Ectodermal cell (in vitro differentiated cells): ENCODE measurements at regions not wholly inside any gene's neighbourhood (a gene's known extent, or its start where the extent isn't known, plus 50 kb on each side); places are given as distances from the start of the nearest gene placed in this dataset.

ENCODE experiments used
- H3K27ac ChIP-seq: 2 replicates; pipeline ENCODE4 v1.7.0; 2013; ENCODE audit warnings: mild to moderate bottlenecking, low read depth, low read length; ENCODE audit not compliant: insufficient read depth, poor library complexity, severe bottlenecking
- H3K27me3 ChIP-seq: 2 replicates; pipeline ENCODE4 v1.7.0; 2013; ENCODE audit warnings: mild to moderate bottlenecking, low read length; ENCODE audit not compliant: insufficient read depth, control insufficient read depth, poor library complexity, severe bottlenecking
- H3K36me3 ChIP-seq: one replicate; pipeline ENCODE4 v1.7.0; 2013; ENCODE audit warnings: low read length; ENCODE audit not compliant: control insufficient read depth, insufficient read depth
- H3K4me1 ChIP-seq: one replicate; pipeline ENCODE4 v1.7.0; 2013; ENCODE audit warnings: low read length; ENCODE audit not compliant: control insufficient read depth, insufficient read depth
- H3K4me3 ChIP-seq: 2 replicates; pipeline ENCODE4 v1.7.0; 2013; ENCODE audit warnings: low read depth, low read length, control low read depth; ENCODE audit not compliant: insufficient read depth
- H3K9me3 ChIP-seq: 2 replicates; pipeline ENCODE4 v1.7.0; 2013; ENCODE audit warnings: mild to moderate bottlenecking, low read length, moderate library complexity; ENCODE audit not compliant: control insufficient read depth
- WGBS, 2 experiments: methylation state at CpG; one replicate each; pipeline ENCODE4 v1.1.7; 2013; ENCODE audit warnings: missing lambda C conversion rate in 2 of 2; 5-methylcytosine and 5-hydroxymethylcytosine counted together

DNA sequence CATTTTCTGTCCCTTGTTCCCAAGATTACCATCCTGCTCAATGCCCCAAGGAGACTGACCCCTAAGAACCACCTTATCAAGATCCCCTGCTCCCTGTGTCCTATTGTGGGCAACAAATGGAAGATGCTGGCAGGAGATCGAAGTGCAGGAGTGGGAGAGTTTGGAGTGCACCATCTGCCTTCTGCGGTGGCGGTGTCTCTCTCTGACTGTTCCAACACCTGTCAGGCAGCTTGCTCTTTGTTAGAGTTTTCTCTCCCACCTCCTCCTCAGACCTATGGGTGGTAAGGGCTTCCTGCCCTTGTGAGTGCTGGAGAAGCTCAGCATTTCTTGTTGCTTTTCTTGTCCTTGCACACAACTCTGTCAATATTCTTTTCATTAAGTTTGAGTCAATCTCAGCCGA lies 64.1 kb upstream of the SPHKAP start:
- Histone ChIP-seq H3K27ac (no peak overlapping the region), H3K4me1 (no peaks in the 10 kb centered on the region), H3K9me3 (no peaks in the 10 kb centered on the region), H3K4me3 (no peak overlapping the region), H3K36me3 (no peaks in the 10 kb centered on the region), H3K27me3 (no peaks in the 10 kb centered on the region)
- 88 to 95% methylated on average over 4 of the region's 4 CpGs for WGBS, 2 experiments

- Histone ChIP-seq H3K4me3 (no peak overlapping the region), H3K36me3 (no peaks in the 10 kb centered on the region), H3K27ac (no peak overlapping the region), H3K27me3 (no peaks in the 10 kb centered on the region), H3K4me1 (no peaks in the 10 kb centered on the region), H3K9me3 (no peaks in the 10 kb centered on the region)
- WGBS, 2 experiments = 90 to 93% methylated on average over 1 of the region's 1 CpG
Measured at GRCh38 chr2:228242591-228242990, 61.1 kb upstream of the SPHKAP start.

DNA sequence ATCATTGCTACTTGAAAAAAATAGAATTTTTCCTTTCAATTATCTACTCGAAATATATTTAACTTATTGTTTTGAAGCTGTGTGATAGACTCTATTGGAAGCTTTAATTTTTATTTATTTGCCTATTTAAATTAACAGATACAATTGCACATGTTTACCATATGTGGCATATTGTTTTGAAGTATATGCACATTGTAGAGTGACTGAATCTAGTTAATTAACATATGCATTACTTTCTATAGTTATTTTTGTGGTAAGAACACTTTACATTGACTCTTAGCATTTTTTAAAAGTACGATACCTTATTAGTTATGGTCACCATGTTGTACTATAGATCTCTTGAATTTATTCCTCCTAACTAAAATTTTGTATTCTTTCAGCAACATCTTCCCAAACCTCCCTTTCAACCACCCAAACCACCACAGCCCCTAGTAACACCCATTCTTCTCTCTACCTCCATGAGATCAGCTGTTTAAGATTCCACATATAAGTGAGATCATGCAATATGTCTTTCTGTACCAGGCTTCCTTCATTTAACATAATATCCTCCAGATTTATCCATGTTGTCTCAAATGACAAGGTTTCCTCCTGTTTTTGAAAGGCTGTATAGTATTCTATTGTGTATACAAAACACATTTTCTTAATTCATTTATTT lies 58.5 kb upstream of the SPHKAP start:
- Histone ChIP-seq H3K4me3 (no peak overlapping the region), H3K27ac (no peak overlapping the region), H3K9me3 (no peaks in the 10 kb centered on the region), H3K36me3 (no peaks in the 10 kb centered on the region), H3K4me1 (peaks cover 7% of the 10 kb centered on the region), H3K27me3 (no peaks in the 10 kb centered on the region)
- WGBS, 2 experiments = 92% methylated on average over 1 of the region's 2 CpGs; no CpG with 5 or more reads in 1 of the 2 experiments

DNA sequence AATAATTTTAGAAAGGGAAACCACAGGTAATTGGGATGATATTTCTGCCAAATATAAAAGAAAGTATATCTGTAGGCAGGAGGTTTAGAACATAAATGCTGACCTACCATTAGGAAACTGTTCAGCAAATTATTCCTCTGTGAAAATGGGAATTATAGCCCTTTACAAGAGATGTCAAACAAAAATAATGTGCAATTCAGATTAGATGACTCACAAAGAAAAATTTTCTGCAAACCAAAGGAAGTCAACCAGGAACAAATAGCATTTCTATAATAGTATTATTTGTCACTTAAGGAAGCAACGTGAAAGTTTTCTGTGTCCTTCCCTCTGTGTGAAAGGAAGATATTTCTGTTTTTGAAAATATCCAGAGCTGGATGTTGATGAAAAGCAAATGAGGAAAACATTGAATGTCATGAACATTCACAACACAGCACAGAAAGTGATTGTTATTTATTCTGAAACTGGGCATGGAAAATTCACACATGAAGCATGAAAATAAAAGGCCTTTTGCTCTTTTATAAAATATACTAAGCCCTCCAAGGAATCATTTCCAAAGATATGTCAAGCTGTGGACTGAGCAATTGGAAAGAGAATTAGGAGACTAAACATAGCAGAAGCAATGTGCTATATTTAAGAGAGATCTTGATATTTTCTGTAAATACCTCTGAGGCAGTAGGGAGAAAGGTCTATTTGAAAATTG lies 57.9 kb upstream of the SPHKAP start:
- WGBS, 2 experiments = 82% methylated on average over 1 of the region's 1 CpG; no CpG with 5 or more reads in 1 of the 2 experiments
- H3K36me3 ChIP-seq = no peaks in the 10 kb centered on the region
- no peak overlapping the region for H3K4me3 ChIP-seq
- H3K27ac ChIP-seq = no peak overlapping the region
- H3K9me3 ChIP-seq = no peaks in the 10 kb centered on the region
- no peaks in the 10 kb centered on the region for H3K27me3 ChIP-seq
- peaks cover 8% of the 10 kb centered on the region for H3K4me1 ChIP-seq
